Esophagus squamous epithelium (tissue), 5 donors: ENCODE measurements at regions not wholly inside any gene's neighbourhood (a gene's known extent, or its start where the extent isn't known, plus 50 kb on each side); places are given as distances from the start of the nearest gene placed in this dataset.

Experiments
- DNase-seq: peaks from one replicate; lab custom pipeline; 2025; lab: John Stamatoyannopoulos, UW
- H3K27ac ChIP-seq, 4 donors: fragments of 200-600 bp; sonication (generic); one replicate each; pipeline ENCODE4 v1.5.1; 2016 to 2019; ENCODE audit warnings: mild to moderate bottlenecking in 1 of 4
- H3K27me3 ChIP-seq, 4 donors: fragments of 200-600 bp; sonication (generic); 1 replicate in 3 of 4; 2 replicates in 1 of 4; pipeline versions ENCODE4 v1.5.1 to v1.6.0; 2017 to 2021; ENCODE audit warnings: antibody characterized with exemption in 1 of 4
- H3K36me3 ChIP-seq, 3 donors: fragments of 200-600 bp; sonication (generic); one replicate each; pipeline ENCODE4 v1.5.1; 2016 to 2019
- H3K4me1 ChIP-seq, 3 donors: fragments of 200-600 bp; sonication (generic); one replicate each; pipeline ENCODE4 v1.5.1; 2017 to 2019
- H3K4me3 ChIP-seq, 4 donors: fragments of 200-600 bp; sonication (generic); 1 replicate in 3 of 4; 2 replicates in 1 of 4; pipeline ENCODE4 v1.5.1; 2016 to 2019; ENCODE audit warnings: mild to moderate bottlenecking in 2 of 4, moderate library complexity in 1 of 4
- H3K9me3 ChIP-seq, 3 donors: fragments of 200-600 bp; sonication (generic); one replicate each; pipeline ENCODE4 v1.5.1; 2016 to 2019
- POLR2A ChIP-seq, 4 donors: fragments of 450-650 bp; IDR thresholded peaks; one replicate each; pipeline ENCODE4 v1.6.1; 2017; ENCODE audit warnings: antibody characterized with exemption in 4 of 4, mild to moderate bottlenecking in 4 of 4, moderate library complexity in 3 of 4
- WGBS, 2 donors: methylation state at CpG; one replicate each; pipeline ENCODE4 v1.1.5; 2018; 5-methylcytosine and 5-hydroxymethylcytosine counted together
- intact Hi-C: fragments of 100-400 bp; cut with DNase I; formaldehyde crosslinking; loops from one replicate; pipeline ENCODE4 v1.15.0; 2022
- TF ChIP-seq, protein P1 (sequence below), 6 experiments: fragments of 450-650 bp in 4 of 6; fragments of 200-600 bp in 2 of 6; sonication (generic) in 2 of 6; IDR thresholded peaks; one replicate each; pipeline ENCODE4 v1.5.1; 2016 to 2019; ENCODE audit warnings: antibody characterized with exemption in 6 of 6, mild to moderate bottlenecking in 4 of 6, moderate library complexity in 4 of 6
- donor health status: DM: yes; HTN: yes; CAD: no.

DNA sequence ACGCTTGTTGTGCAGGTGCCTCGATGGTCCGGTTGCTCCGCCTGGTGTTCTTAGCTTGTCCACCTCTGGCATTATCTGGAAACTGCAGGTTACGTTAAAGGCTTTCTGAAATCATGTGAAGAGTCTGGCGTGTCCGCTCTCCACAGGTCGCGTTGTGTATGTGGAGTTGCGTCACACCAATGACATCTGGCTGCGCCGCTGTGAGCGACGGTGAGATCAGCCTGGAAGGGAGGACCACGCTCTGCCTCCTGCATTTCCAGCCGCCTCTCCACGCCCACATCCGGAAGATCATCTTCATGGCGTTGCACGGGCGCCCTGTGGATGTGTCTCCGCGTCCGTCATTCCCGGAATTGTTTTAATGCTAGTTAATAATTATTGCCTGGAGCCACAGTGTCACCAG lies 50.6 kb upstream of the GALNT9 start:
- intact Hi-C loops = no loop called here
- H3K27ac ChIP-seq = no peak overlapping the region
- no peak overlapping the region for H3K4me3 ChIP-seq
- no peak for DNase-seq
- TF ChIP-seq POLR2A (IDR thresholded peaks at IDR 0.05) = no peak
- TF ChIP-seq, protein P1, sequence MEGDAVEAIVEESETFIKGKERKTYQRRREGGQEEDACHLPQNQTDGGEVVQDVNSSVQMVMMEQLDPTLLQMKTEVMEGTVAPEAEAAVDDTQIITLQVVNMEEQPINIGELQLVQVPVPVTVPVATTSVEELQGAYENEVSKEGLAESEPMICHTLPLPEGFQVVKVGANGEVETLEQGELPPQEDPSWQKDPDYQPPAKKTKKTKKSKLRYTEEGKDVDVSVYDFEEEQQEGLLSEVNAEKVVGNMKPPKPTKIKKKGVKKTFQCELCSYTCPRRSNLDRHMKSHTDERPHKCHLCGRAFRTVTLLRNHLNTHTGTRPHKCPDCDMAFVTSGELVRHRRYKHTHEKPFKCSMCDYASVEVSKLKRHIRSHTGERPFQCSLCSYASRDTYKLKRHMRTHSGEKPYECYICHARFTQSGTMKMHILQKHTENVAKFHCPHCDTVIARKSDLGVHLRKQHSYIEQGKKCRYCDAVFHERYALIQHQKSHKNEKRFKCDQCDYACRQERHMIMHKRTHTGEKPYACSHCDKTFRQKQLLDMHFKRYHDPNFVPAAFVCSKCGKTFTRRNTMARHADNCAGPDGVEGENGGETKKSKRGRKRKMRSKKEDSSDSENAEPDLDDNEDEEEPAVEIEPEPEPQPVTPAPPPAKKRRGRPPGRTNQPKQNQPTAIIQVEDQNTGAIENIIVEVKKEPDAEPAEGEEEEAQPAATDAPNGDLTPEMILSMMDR (IDR thresholded peaks at IDR 0.05) = no peak
- H3K27me3 ChIP-seq = peaks cover 0 to 85% (median 2%) of the 10 kb centered on the region in 4 donors
- WGBS, 2 donors = 79 to 85% methylated on average over 19 to 23 of the region's 25 CpGs
- no peaks in the 10 kb centered on the region for H3K9me3 ChIP-seq
- H3K36me3 ChIP-seq = no peaks in the 10 kb centered on the region
- no peaks in the 10 kb centered on the region for H3K4me1 ChIP-seq

DNA sequence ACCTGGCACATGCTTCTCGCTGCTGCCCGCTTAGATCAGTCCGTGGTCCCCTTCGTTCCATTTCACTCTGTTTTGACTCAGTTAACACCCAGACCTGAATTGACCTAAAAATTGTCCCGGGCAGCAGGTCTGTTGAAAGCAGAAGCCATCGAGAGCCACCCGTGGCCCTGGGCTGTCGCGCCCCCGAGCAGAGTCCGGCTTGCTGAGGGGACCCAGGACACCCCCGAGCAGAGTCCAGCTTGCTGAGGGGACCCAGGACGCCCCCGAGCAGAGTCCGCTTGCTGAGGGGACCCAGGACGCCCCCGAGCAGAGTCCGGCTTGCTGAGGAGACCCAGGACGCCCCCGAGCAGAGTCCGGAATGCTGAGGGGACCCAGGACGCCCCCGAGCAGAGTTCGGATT lies 50.2 kb upstream of the GALNT9 start:
- Histone ChIP-seq H3K27ac (no peak overlapping the region), H3K4me1 (no peaks in the 10 kb centered on the region), H3K36me3 (no peaks in the 10 kb centered on the region), H3K4me3 (no peak overlapping the region), H3K9me3 (no peaks in the 10 kb centered on the region), H3K27me3 (peaks cover 0 to 85% (median 2%) of the 10 kb centered on the region in 4 donors)
- 60 to 74% methylated on average over 4 to 7 of the region's 24 CpGs for WGBS, 2 donors
- no peak for DNase-seq
- TF ChIP-seq POLR2A (IDR thresholded peaks at IDR 0.05) = no peak
- TF ChIP-seq, protein P1 (IDR thresholded peaks at IDR 0.05) = no peak
- intact Hi-C loops = no loop called here
